Mesenteric fat pad (tissue), 1 donor: ENCODE measurements at regions not wholly inside any gene's neighbourhood (a gene's known extent, or its start where the extent isn't known, plus 50 kb on each side); places are given as distances from the start of the nearest gene placed in this dataset.

Experiments used
- DNase-seq: peaks from one replicate; pipeline ENCODE4 v3.0.0-alpha.2; 2020; ENCODE audit warnings: low spot score
- donor health status: DM: yes; HTN: yes; CAD: no.

- no peak for DNase-seq
Observed at GRCh38 chr2:226337941-226338600, 461.5 kb downstream of the IRS1 start.

DNA sequence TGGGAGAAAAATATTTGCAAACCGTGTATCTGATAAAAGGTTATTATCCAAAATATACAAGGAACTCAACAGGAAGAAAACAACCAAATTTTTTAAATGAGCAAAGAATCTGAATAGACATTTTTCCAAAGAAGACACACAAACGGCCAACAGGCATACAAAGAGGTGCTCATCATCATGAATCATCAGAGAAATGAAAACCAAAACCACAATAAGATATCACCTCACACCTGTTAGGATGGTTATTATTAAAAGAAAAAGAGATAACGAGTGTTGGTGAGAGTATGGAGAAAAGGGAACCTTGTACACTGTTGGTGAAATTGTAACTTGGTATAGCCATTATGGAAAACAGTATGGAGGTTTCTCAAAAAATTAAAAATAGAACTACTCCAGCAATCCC, 463.3 kb downstream of the IRS1 start:
- DNase-seq, result no peak

DNA sequence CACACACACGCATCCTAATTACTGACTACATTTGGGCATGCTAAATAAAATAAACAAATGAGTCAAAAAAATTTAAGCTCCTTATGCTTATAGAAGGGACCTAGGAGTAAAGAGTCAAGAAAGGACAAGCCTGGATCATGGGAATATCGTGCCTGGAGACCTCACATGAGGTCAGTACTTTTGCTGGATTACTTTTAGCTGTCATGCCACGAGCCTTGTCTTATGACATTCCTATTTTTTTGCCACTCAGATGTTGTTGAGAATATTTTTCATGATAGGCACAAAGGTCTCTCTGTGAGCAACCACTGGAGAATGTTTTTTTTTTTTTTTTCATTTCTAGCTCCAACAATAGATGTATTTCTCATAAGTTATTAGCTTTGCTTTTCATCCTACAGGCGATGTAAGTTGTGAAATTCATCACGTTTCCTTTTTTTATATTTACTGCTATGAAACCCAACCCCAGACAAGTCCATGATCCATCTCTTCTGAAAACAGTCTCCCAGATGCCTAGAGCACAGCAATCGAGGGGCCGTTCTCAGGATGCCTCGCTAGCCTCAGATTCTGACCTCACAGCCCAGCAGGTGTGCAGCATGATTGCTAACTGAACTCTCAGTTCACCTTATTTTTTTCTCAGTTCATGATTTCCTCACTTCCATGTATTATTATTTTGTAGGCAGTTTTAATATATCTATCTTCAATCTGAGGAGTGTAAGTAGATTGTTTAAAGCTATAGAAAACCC, 464.5 kb downstream of the IRS1 start:
- DNase-seq, result no peak

DNA sequence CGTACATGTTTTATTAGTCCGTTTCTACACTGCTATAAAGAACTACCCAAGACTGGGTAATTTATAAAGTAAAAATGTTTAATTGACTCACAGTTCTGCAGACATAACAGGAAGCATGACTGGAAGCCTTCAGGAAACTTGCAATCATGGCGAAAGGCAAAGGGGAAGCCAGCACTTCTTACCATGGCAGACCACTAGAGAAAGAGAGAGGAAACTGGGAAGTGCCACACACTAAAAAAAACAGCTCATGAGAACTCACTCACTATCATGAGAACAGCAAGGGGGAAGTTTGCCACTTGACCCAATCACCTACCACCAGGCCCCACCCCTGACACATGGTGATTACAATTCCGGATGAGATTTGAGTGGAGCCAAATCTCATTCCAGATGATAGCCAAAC, 466.2 kb downstream of the IRS1 start:
- no peak for DNase-seq

- DNase-seq, result no peak
Observed at GRCh38 chr2:226330206-226330605, 469.4 kb downstream of the IRS1 start.

GRCh38 chr2:226329180-226329579, 470.4 kb downstream of the IRS1 start:
- DNase-seq, result no peak

DNA sequence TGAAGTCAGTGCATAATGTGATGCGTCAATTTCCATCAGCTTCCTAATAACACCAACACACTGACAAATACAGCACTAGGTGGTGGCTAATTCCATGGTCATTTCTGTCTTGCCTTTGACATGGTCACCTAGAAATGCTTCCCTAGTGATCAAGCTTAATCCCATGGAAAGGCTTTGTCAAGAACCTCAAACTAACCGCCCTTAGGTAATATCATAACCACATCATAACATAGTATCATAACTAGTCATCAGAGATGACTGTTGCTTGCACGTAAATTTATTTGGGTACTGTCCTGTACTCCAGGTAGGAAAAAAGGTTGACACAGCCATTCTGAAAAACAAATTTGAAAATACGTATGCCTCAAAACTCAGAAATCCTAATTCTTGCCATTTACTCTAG, 471.8 kb downstream of the IRS1 start:
- no peak for DNase-seq

DNA sequence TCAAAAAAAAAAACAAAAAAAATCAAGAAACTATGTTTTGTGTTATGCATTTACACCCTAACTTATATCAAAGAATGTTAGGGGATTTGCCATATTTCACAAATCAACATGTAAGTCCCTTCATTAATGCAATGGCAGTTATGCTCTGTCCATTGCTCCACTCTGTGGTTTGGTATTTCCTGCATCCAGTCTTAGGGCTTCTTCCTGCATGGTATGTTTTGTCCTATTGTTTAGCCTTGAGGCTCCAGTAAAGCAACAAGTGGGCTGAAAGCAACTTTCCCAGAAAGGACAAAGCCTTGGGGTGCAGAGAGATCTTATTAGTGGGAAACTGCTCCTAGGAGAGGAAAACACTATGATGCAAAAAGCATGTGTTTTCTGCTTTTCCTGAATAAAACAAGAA, 474.1 kb downstream of the IRS1 start:
- no peak for DNase-seq

GRCh38 chr2:226320076-226320948, 479.3 kb downstream of the IRS1 start:
- no peak for DNase-seq

GRCh38 chr2:226317970-226318369, 481.6 kb downstream of the IRS1 start:
- no peak for DNase-seq

GRCh38 chr2:226313060-226313459, 486.6 kb downstream of the IRS1 start:
- DNase-seq, result no peak

- DNase-seq, result no peak
Observed at GRCh38 chr2:226312155-226312554, 487.5 kb downstream of the IRS1 start.

DNA sequence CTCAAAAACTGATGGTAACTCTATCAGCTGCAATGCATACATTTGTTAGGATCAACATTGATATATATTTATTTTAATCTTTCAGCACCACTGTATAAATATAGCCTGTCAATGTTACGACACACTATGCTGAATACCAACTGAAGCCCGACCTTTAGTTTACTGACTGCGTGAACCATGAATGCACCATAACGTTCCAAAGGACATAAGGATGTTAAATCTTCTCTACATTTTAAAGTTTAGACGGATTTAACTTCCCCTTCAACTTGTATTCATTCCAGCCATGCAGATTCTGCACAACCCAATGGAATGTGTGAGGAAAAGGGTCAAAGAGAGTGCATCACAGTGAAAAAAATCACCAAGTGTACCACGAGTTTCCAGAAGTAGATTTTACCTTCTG, 489.5 kb downstream of the IRS1 start:
- no peak for DNase-seq

GRCh38 chr2:226308986-226309385, 490.6 kb downstream of the IRS1 start:
- DNase-seq, result no peak

DNA sequence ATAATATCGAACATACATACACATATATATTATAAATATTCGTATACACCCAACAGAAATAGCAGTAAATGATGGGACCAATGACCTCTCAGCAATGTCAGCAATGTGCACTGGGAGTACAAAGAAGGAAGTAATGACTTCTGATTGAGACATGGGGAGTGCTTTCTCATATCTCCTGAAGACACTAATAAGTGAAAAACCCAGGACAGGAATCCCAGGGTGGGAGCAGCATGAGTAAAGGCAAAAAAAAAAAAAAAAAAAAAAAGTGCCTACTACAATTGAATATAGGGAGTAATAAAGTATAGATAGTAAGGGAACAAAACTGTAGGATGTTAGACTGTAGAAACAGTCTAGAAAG, 491.3 kb downstream of the IRS1 start:
- no peak for DNase-seq

- DNase-seq, result no peak
Observed at GRCh38 chr2:226307487-226308322, 491.9 kb downstream of the IRS1 start.

DNA sequence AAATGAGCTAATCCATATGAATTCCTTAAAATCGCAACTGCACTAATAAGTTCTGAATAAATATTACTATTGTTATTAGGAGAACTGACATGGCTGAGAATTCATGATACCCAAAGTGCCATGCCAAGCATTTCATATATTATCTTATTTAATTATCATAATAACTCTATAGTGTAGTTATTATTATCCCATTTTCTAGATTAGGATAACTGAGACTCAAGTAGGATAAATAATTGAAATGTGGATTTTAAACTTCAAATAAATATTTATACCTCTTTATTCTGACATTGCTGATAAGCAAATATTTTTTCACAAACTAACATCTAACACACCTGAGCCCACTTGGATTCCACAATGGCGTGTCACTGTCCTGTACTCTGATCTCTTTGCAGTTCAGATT, 492.7 kb downstream of the IRS1 start:
- DNase-seq, result no peak

- DNase-seq, result no peak
Observed at GRCh38 chr2:226304308-226304707, 495.3 kb downstream of the IRS1 start.

GRCh38 chr2:226303707-226304106, 495.9 kb downstream of the IRS1 start:
- no peak for DNase-seq

DNA sequence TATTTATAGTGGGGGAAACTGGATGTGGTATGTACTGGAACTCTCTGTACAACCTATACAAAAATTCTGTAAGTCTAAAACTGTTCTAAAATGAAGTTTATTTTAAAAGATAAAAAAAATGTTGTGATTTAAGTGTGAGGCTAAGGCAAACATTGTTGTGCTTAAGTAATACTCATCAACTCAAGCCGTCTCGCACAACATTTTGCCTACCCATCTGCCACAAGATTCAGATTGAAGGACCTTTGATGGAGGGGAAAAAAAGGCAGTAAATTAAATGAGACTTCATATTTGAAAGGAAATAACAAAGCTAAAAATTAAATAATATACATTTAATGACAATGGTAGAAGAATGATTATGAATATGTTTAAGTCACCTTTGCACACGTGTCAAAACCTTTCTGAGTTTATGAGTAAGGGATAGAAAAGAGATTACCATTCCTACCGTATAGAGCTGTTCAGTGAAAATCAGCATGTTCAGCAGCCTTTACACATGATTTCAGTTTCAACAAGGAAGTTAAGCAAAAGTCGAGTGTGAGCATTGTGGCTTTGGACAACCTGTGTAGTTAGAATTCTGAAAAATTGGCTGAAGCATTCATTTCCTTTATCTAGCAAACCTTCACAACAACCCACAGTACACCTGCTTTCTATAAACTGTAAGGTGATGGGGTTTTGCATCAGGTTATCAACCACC, 499.3 kb downstream of the IRS1 start:
- DNase-seq, result no peak

DNA sequence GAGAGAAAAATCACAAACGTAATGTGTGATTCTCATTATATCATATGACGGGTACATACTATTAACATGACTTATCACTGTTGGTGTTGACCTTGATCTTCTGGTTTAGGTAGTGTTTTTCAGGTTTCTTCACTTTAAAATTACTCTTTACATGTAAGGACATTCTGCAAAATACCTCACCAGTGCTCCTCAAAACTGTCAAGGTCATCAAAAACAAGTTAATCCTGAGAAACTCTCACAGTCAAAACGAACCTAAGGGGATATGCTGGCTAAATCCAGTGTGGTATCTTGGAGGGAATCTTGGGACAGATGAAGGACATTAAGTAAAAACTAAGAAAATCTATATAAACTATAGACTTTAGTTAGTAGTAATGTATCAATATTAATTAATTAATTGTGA, 499.8 kb downstream of the IRS1 start:
- no peak for DNase-seq
